ENCODE measurements at regions not wholly inside any gene's neighbourhood (a gene's known extent, or its start where the extent isn't known, plus 50 kb on each side); places are given as distances from the start of the nearest gene placed in this dataset.

DNA sequence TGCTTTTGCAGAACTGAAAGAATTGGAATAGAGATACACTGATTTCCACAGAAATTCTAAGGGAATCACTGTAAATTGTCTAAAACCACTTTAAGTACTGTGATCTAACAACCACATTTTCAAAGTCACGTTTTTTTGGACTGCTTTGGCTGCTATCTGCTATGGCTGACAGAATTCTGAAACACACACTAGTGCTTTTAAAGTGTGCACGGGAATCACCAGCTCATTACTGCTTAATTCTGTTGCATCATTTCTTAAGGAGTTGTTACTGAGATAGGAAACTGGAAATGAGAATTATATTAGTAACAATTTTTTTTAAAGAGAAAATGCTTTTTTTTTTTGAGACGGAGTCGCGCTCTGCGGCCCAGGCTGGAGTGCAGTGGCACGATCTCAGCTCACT is 716.5 kb upstream of the NRSN1 start:
- no peak overlapping the region for H3K4me3 ChIP-seq (ENCODE audit: insufficient read depth, low read length)
- no peaks in the 10 kb centered on the region for H3K9me3 ChIP-seq (ENCODE audit: low read depth, low read length)
- H4K20me1 ChIP-seq (ENCODE audit: insufficient read depth, low read length): no peaks in the 10 kb centered on the region
- H2AFZ ChIP-seq (ENCODE audit: low read length): no peak overlapping the region
- H3K36me3 ChIP-seq (ENCODE audit: insufficient read depth, low read length): no peaks in the 10 kb centered on the region
- H3K27ac ChIP-seq (ENCODE audit: low read depth, low read length): no peak overlapping the region
- H3K79me2 ChIP-seq (ENCODE audit: insufficient read depth, low read length): no peaks in the 10 kb centered on the region
- TF ChIP-seq, protein P1, sequence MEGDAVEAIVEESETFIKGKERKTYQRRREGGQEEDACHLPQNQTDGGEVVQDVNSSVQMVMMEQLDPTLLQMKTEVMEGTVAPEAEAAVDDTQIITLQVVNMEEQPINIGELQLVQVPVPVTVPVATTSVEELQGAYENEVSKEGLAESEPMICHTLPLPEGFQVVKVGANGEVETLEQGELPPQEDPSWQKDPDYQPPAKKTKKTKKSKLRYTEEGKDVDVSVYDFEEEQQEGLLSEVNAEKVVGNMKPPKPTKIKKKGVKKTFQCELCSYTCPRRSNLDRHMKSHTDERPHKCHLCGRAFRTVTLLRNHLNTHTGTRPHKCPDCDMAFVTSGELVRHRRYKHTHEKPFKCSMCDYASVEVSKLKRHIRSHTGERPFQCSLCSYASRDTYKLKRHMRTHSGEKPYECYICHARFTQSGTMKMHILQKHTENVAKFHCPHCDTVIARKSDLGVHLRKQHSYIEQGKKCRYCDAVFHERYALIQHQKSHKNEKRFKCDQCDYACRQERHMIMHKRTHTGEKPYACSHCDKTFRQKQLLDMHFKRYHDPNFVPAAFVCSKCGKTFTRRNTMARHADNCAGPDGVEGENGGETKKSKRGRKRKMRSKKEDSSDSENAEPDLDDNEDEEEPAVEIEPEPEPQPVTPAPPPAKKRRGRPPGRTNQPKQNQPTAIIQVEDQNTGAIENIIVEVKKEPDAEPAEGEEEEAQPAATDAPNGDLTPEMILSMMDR (IDR thresholded peaks at IDR 0.05; ENCODE audit: extremely low read depth, low read depth, low read length): no peak
- no peaks in the 10 kb centered on the region for H3K27me3 ChIP-seq (ENCODE audit: insufficient read depth, low read length)
- H3K4me2 ChIP-seq (ENCODE audit: insufficient read depth, low read length): no peak overlapping the region
- H3K4me1 ChIP-seq (ENCODE audit: insufficient read depth, low read length): no peaks in the 10 kb centered on the region
- DNase-seq (ENCODE audit: insufficient read length, low spot score, missing footprints): no peak

DNA sequence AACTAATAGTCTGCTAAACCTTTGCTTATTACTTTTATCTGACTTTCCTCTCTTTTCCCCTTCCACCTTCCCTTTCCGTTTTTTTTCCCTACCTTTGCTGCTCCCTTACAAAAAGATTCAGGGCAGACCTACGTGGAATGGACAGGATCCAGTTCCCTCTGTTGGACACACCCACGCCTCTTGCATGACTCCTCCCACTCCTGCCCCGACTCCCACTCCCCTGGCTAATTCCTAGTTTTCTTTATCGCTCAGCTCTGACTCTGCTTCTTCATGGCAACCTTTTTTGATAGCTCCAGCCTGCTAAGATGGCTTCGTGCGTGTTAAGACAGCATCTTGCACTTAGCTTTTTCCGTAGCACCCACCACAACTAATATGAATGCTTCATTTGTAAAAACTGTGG is 715.6 kb upstream of the NRSN1 start:
- no peak overlapping the region for H3K27ac ChIP-seq (ENCODE audit: low read depth, low read length)
- no peaks in the 10 kb centered on the region for H3K36me3 ChIP-seq (ENCODE audit: insufficient read depth, low read length)

DNA sequence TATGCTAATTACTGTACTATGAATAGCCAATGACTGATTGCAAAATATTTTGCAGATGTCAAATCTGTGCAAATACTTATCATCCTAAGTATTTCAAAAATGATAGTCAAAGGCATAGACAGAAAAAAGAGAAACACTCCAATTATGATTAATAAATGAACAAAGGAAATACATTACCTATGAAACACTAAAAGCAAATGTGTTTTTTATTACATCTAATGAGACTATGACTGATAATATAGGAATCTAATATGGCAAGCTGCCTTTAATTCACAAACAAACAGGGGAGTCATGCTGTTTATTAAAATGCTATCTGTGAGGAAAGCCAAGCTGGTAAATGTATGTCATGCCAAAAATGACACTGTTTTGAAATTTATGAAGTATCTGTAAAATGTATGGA is 713.2 kb upstream of the NRSN1 start:
- no peaks in the 10 kb centered on the region for H3K27me3 ChIP-seq (ENCODE audit: insufficient read depth, low read length)
- no peaks in the 10 kb centered on the region for H3K9me3 ChIP-seq (ENCODE audit: low read depth, low read length)
- TF ChIP-seq, protein P1 (IDR thresholded peaks at IDR 0.05; ENCODE audit: extremely low read depth, low read depth, low read length): no peak
- no peak overlapping the region for H3K4me3 ChIP-seq (ENCODE audit: insufficient read depth, low read length)
- H3K4me2 ChIP-seq (ENCODE audit: insufficient read depth, low read length): no peak overlapping the region
- peak; percentile 32 for DNase-seq (ENCODE audit: insufficient read length, low spot score, missing footprints)
- no peak overlapping the region for H3K27ac ChIP-seq (ENCODE audit: low read depth, low read length)
- H3K79me2 ChIP-seq (ENCODE audit: insufficient read depth, low read length): no peaks in the 10 kb centered on the region
- H3K4me1 ChIP-seq (ENCODE audit: insufficient read depth, low read length): no peaks in the 10 kb centered on the region
- H2AFZ ChIP-seq (ENCODE audit: low read length): no peak overlapping the region
- H4K20me1 ChIP-seq (ENCODE audit: insufficient read depth, low read length): no peaks in the 10 kb centered on the region
- H3K36me3 ChIP-seq (ENCODE audit: insufficient read depth, low read length): no peaks in the 10 kb centered on the region

More for the DNA sequence above, 715.6 kb upstream of the NRSN1 start:
- Histone ChIP-seq H3K4me2 (ENCODE audit: insufficient read depth, low read length) (no peak overlapping the region), H2AFZ (ENCODE audit: low read length) (no peak overlapping the region), H3K79me2 (ENCODE audit: insufficient read depth, low read length) (no peaks in the 10 kb centered on the region), H3K9me3 (ENCODE audit: low read depth, low read length) (no peaks in the 10 kb centered on the region), H3K4me3 (ENCODE audit: insufficient read depth, low read length) (no peak overlapping the region), H3K4me1 (ENCODE audit: insufficient read depth, low read length) (no peaks in the 10 kb centered on the region), H4K20me1 (ENCODE audit: insufficient read depth, low read length) (no peaks in the 10 kb centered on the region), H3K27me3 (ENCODE audit: insufficient read depth, low read length) (no peaks in the 10 kb centered on the region)
- TF ChIP-seq, protein P1 (IDR thresholded peaks at IDR 0.05; ENCODE audit: extremely low read depth, low read depth, low read length): no peak
- DNase-seq (ENCODE audit: insufficient read length, low spot score, missing footprints): no peak

DNA sequence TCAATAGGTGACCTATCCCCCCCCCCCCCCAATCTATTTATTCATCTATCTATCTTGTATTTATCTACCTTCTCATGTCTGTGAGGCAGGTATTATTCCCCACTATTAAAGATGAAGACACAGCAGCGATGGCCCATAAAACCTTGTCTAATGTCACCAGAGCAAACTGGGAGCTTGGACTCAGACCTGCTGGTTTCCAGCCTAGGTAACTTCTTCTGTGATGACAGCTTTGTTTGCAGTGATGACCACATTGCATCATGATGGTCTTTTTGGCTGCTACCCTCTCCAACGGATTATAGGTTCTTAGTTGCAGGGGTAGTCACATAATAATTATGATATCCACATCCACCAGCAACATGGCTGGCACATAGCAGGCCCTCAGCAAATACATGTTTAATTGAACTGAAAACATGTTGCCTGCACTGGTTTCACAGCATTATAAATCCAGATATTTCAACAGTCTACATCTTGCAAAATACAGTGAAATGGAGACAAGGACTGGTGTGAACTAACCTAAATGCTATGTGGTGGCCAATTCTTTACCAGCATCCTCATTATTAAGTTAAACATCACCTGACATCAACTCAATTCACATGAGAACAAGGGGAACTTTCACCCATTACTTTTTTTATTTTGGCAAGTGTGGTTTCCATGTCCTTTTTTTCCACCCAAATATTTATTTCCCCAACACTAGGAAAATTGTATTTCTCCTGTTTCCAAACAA is 712.5 kb upstream of the NRSN1 start:
- Histone ChIP-seq H3K4me3 (ENCODE audit: insufficient read depth, low read length) (no peak overlapping the region), H3K27ac (ENCODE audit: low read depth, low read length) (no peak overlapping the region), H3K4me2 (ENCODE audit: insufficient read depth, low read length) (no peak overlapping the region), H3K27me3 (ENCODE audit: insufficient read depth, low read length) (no peaks in the 10 kb centered on the region), H3K4me1 (ENCODE audit: insufficient read depth, low read length) (no peaks in the 10 kb centered on the region), H3K36me3 (ENCODE audit: insufficient read depth, low read length) (no peaks in the 10 kb centered on the region), H3K9me3 (ENCODE audit: low read depth, low read length) (no peaks in the 10 kb centered on the region), H4K20me1 (ENCODE audit: insufficient read depth, low read length) (no peaks in the 10 kb centered on the region), H2AFZ (ENCODE audit: low read length) (no peak overlapping the region), H3K79me2 (ENCODE audit: insufficient read depth, low read length) (no peaks in the 10 kb centered on the region)
- peak; percentile 15 for DNase-seq (ENCODE audit: insufficient read length, low spot score, missing footprints)
- TF ChIP-seq, protein P1 (IDR thresholded peaks at IDR 0.05; ENCODE audit: extremely low read depth, low read depth, low read length): no peak

All from osteoblast (primary cell).